ENCODE measurements at regions not wholly inside any gene's neighbourhood (a gene's known extent, or its start where the extent isn't known, plus 50 kb on each side); places are given as distances from the start of the nearest gene placed in this dataset.

GRCh38 chr1:175870217-175870616, 126.8 kb upstream of the TNR start:
- TF ChIP-seq CTCF (IDR thresholded peaks at IDR 0.05 in 2 of 3, conservative IDR thresholded peaks at IDR 0.05 in 1 of 3; ENCODE audit: control insufficient read depth in 2 of 3, extremely low read depth in 1 of 3, insufficient read depth in 1 of 3, low read depth in 3 of 3, low read length in 3 of 3) (no peak), RAD21 (IDR thresholded peaks at IDR 0.05; ENCODE audit: insufficient read depth, low read depth, low read length) (no peak), PBX3 (IDR thresholded peaks at IDR 0.05; ENCODE audit: insufficient replicate concordance, low read depth, low read length) (no peak), POLR2A (IDR thresholded peaks at IDR 0.05; ENCODE audit: low read depth, low read length) (no peak)
